Stimulated activated CD8-positive, alpha-beta memory T cell treated with anti-CD3 and anti-CD28 coated beads, Interleukin-15, amount 100 ng/mL, for 4 hours (primary cell): ENCODE measurements at regions not wholly inside any gene's neighbourhood (a gene's known extent, or its start where the extent isn't known, plus 50 kb on each side); places are given as distances from the start of the nearest gene placed in this dataset.

Experiments
- DNase-seq, 2 donors: peaks; one replicate each; pipeline ENCODE4 v3.0.0-alpha.2; 2020; ENCODE audit warnings: low read depth in 2 of 2

DNA sequence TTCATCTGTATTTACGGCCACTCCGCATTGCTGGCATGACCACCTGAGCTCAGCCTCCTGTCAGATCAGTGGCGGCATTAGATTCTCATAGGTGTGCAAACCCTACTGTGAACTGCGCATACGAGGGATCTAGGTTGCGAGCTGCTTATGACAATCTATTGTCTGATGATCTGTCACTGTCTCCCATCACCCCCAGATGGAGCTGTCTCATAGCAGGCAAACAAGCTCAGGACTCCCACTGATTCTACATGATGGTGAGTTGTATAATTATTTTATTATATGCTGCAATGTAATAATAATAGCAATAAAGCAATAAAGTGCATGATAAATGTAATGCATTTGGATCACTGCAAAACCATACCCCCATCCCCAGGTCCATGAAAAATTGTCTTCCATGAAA lies 1172.9 kb upstream of the AUTS2 start:
- DNase-seq, result no peak

DNA sequence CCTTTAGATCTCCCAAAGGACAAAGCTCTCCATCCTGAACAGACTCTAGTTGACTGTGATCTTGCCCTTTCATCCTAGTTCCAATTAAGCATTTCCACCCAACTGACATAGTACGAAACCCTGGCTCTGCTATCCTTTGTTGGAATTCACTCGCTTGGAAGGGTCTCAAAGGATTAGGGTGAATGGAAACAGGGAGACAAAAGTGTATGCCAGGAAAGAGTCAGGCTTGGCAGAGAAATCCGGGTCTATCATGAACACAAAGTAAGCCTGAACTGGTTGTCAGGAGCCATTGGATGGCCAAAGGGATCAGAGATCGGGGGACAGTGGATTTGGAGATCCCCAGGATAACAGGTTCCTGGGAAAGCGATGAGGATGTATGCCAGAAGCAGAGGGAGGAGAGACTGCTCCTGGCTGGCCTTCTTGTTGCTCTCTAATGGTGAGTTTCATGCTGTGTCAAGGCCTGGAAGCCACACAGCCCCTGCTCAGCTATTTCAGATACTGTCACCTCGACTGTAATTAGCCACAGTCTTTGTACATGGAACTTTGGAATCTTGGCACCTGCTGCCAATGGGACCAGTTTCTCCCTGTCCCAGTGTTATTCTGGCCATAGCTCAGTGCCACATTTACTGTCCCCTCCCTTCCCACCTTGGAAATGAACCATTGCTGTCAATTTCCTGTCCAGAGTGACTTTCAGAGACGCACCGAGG lies 1168.7 kb upstream of the AUTS2 start:
- DNase-seq, result no peak

DNA sequence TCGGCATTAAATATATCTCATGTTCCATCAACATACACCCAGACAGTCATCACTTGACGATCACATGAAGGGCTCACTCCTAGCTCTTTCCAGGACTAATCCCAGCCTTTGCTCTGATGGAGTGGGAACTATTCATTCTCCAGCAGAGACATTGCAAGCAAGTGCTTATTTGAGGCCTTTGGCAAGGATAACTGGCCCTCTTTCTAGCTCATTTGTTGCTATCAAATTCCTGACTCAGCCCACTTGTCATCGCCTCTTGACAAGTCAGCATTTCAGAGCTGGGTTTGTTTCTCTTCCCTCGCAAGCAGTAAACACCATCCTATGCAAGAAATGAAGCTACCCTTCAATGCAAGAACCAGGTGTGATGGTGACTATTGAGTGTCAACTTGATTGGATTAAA lies 1165.7 kb upstream of the AUTS2 start:
- DNase-seq, result no peak

DNA sequence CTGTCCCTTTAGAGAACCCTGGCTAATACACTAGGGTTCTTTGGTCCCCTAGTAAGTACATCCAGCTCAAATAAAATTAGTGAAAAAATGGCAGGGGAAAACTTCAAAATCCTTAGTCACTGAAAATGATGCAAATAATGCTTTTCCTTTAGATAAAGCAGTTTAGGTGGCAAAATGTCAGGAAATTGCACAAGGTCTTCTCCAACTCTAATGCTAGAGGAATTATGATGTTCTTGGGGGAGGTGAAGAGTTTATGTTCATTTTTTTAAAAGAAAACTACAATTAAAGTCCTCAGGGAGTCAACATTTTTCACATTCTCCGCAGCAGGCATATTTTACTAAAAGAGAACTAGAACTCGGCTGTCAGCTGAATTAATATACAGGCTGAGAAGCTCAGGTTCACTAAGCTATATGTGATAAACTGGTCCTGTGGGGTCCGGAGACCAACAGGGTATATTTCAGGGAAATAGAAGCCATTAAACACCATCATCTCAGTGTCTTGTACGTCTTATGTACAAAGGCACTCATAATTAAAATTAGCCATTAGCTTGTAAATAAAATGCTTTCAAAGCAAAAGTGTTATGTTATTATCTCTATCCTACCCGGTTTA lies 1164.7 kb upstream of the AUTS2 start:
- no peak for DNase-seq

DNA sequence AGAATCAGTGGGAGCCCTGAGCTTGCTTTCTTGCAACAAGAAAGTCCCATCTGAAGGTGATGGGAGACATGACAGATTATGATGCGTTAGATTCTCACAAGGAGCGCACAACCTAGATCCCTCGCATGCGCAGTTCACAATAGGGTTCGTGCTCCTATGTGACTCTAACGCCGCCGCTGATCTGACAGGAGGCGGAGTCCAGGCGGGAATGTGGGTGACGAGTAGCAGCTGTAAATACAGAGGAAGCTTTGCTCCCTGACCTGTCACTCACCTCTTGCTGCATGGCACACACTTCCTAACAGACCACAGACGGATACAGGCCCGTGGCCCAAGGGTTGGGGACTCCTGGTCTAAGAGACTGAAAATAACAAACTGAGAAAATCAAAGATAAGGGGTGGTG lies 1163.4 kb upstream of the AUTS2 start:
- DNase-seq, result no peak

DNA sequence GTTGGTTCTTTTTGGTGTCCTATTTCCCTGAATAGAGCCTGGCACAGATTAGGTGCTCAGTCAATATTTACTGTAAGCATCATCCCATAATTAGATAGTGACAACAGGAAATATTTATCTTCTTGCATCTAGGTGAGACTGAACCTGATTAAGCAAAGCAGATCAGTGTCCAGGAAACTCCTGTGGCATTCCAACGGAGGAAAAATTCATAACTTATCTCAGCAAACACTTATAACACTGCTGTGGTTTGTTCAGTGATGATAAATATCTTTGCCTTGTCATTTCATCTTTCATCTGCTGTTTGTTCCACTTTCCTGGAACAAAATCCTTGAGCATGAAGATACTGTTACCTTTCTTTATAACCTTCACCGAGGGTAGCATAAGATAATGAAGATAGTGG lies 1160.3 kb upstream of the AUTS2 start:
- no peak for DNase-seq

DNA sequence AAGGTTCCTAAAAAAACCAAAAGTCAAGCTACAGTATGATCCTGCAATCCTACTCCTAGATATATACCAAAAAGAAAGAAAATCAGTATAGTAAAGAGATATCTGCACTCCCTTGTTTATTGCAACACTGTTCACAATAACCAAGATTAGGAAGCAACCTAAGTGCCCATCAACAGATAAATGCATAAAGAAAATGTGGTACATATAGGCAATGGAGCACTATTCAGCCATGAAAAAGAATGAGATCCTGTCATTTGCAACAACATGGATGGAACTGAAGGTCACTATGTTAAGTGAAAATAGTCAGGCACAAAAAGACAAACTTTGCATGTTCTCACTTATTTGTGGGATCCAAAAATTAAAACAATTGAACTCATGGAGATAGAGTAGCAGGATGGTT lies 1159.5 kb upstream of the AUTS2 start:
- no peak for DNase-seq

DNA sequence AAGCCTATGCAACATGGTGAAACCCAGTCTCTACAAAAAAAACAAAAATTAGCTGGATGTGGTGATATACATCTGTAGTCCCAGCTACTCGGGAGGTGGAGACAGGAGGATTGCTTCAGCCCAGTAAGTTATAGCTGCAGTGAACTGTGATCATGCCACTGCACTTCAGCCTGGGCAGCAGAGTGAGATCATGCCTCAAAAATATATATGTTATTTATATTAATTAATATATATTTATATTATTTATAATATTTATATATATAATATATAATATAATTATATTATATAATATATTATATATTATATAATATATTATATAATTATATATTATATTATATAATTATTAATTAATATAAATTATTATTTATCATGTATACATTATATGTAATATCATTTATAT lies 1158.4 kb upstream of the AUTS2 start:
- no peak for DNase-seq

DNA sequence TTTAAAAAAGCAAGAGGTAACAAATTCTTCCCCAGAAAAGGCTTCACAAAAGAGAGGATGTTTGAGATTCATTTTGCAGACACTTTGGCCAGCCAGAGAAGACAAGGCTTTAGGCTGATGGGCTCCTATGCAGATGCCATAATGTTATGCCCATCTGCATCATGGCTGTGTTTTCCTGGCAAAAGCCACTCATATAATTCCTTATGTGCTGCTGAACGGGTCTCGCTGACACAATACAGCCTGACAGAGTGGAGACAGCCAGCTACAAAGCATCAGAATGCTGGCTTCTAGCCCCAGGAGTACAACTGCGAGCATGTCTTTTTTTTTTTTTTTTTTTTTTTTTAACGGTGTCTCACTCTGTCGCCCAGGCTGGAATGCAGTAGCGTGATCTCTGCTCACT lies 1157.4 kb upstream of the AUTS2 start:
- DNase-seq, result no peak

DNA sequence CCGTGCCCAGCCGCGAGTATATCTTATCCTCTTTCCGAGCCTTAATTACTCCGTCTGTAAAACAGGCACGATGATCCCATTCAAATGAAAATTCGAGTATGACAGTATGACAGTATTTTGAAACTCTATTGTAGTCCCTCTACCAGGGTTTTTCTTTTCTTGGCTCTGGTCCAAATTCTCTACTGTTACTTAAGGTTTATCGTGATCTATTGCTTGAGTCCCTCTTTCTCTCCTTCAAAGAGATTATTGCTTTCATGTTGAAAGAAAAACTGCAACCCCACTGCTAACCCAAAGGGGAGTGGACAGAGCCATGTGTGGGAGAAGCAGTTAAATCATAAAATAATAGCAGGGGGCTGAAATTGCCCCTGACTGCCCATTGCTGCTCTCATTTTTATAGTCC lies 1156.6 kb upstream of the AUTS2 start:
- DNase-seq, result no peak

DNA sequence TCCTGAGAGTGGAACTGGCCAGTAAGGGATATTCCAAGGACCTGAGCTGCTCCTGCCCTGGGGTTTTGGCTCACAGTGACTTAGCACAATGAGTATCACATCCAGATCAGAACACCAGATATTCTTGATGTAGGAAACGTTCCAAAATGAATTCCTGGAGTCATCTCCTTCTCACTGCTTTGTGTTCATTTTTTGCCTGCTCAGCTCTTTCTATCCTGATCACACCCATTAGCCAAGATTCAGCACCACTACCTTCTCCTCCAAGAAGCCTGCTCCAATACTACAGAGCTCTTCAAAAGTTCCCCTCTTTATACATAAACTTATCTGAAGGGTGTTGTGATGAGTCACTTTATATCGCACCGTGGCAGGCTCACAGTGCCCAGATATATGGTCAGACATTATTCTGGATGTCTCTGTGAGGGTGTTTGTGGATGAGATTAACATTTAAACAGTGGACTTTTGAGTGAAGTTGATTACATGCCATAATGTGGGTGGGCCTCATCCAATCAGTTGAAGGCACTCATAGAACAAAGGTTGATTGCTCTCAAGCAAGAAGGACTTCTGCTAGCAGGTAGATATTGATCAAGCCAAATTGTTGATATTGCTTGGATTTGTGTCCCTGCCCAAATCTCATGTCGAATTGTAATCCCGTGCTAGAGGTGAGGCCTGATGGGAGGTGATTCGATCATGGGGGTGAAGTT lies 1155.2 kb upstream of the AUTS2 start:
- DNase-seq, result no peak

DNA sequence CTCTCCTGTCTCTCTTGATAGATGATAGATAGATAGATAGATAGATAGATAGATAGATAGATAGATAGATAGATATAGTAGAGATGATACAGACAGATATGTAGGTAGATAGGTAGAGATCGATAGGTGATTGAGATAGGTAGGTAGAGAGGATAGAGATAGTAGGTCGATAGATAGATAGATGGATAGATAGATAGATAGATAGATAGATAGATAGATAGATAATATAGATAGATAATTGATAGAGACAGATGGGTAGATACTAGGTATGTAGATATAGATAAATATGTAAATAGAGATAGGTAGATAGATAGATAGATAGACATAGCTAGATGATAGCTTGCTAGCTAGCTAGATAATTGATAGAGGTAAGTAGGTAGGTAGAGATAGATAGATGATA lies 1154.2 kb upstream of the AUTS2 start:
- DNase-seq, result no peak

DNA sequence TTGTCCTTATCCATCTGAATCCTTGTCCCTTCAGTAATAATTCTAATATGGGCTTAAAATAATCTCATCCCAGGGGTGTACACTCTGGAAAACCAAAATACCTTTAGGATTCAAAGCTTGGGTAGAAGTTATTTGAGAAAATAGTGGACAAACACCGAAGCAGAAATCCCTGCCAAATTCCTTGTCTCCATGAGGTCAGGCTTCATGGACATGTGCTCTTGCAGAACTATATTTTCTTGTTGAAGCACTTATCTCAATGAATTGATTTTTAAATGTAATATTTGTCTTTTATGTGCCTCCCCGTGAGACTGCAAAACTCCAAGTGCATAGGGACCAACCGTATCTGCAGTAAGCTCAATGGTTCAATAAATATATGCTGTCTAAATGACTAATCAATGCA lies 1153.3 kb upstream of the AUTS2 start:
- no peak for DNase-seq

DNA sequence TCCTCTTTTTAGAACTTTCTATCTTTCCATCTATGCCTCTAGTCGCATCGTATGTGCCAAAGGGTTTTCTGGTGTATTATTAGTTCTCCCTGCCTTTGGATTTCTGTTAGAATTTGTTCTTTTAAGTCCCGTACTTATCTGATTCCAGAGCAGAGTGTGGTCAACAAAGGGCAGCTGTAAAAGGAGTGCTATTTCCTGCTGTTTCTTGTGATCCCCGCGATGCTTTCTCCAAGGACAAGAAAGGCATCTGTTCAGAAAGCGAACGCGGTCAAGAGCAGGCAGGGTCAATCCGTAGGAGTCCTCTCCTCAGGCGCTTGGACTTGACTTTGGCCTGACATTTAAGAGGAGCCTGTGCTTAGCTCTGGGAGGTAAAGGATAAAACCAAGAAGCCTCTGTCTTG lies 1152.1 kb upstream of the AUTS2 start:
- DNase-seq, result no peak

DNA sequence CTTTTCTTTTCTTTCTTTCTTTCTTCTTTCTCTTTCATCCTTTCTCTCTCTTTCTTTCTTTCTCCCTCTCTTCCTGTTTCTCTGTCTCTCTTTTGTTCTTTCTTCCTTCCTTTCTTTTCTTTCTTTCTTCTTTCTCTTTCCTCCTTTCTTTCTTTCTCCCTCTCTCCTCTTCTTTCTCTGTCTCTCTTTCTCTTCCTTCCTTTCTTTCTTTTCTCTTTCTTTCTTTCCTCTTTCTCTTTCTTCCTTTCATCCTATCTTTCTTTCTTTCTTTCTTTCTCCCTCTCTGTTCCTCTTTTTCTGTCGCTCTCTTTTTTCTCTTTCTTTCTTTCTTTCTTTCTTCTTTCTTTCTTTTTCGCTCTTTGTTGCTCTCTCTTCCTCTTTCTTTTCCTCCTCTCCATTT lies 1149.2 kb upstream of the AUTS2 start:
- DNase-seq, result no peak

DNA sequence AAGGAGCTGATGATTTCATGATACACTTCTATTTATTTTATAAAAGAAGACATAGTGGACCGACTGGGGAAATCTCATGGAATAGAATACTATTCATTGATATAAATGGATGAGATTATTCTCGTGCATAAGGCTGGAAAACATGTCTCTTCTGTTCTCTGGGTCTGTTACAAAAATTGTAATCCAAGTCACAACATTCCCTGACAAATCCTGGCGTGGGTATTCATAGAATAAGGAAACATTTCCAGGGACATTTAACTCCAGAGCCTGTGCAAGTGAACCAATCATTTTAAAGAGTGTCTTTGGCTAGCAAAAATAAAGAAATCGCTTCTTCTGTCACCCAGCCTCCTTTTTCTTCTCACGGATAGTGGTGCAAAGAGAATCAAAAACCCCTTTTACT lies 1148.5 kb upstream of the AUTS2 start:
- no peak for DNase-seq

DNA sequence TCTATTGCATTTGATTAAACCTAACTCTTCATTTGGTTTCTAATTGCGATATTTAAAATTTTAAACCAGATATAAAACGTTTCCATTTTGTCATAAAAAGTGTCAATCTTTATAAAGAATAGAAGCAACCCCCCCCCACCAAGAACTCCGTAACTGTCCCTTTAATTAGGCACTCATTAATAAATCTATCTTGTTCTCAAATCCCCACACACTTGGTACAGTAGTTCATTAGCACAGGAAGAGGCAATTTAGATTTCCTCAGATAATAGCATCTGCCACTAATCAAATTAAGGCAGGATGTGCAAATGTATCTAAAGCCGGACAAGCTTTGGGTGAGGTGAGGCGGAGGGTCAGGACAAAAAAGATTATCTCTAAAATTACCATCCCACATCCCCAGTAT lies 1143.3 kb upstream of the AUTS2 start:
- DNase-seq, result no peak

DNA sequence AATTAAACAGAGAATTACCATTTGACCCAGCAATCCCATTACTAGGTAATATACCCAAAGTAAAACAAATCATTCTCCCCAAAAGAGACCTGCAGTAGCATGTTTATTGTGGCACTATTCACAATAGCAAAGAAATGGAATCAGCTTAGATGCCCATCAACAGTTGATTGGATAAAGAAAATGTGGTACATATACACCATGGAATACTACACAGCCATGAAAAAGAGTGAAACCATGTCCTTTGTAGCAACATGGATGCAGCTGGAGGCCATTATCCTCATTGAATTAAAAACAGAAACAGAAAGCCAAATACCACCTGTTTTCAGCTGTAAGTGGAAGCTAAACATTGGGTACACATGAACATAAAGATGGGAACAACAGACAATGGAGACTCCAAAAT lies 1141.8 kb upstream of the AUTS2 start:
- DNase-seq, result no peak

DNA sequence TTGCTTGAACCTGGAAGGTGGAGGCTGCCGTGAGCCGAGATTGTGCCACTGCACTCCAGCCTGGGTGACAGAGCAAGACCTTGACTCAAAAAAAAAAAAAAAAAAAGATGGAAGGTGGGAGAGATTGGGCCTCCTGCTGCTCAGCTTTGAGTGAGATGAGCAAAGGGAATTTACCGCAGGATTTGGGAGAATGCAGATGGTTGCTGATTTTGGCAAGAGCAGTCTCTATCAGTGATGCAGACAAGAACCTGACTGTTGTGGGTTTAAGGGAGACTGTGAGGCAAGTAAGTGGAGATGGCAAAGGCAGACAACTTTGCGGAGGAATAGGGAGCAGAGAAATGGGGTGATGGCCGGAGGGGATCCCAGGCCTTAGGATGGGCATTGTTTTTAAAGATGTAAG lies 1140.8 kb upstream of the AUTS2 start:
- DNase-seq, result no peak

DNA sequence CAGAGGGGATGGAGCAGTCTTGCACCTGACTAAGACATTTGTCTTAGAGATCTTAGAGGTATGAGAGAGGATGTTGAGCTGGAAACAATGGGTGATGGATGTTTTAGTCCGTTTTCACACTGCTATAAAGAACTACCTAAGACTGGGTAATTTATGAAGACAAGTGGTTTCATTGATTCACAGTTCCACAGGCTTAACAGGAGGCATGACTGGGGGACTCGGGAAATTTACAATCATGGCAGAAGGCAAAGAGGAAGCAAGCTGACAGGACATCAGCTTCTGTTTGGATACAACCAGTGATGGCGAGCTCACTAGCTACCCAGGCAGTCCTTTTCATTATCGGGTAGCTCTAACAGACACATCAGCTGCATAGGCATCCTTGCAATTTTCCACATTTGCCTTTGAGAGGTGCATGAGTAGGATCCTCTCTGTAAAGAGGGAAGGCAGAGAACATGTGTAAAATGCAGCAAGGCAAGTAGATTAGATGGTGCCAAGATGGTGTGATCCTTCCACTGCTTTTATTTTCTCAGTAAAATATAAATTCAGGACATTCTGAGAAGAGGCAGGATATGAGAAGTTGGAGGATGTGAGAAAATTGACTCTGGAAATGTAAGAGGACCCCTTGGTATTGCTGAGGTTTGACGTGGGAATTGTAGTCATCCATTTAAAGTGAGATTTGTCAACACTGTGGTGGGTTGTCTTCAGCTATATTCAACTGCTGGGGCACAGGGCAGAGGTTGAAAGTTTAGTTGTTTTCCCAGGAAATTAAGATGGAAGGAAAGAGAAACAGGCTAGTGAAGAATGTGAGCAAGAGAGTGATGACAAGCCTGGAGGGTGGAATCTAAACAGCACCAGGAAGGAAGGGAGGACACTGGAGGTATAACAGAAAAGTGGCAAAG lies 1140.0 kb upstream of the AUTS2 start:
- no peak for DNase-seq

DNA sequence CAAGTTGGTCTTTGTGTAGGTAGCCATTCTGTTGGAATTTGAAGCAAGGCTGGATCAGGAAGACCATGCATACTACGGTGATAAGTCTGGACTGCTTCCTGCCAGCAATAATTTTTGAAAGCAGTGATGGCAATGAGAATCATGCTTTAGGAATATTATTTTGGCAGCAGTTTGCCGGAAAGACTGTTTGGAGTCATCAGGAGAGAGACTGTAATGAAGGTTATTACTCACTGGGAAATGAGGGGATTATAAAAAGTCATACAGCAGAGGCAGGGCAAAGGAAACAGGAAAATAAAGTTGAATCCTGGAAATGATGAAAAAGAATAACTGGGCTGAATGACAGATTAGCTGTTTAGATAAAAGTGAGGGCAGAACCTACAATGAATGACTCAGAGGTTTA lies 1136.8 kb upstream of the AUTS2 start:
- DNase-seq, result no peak

DNA sequence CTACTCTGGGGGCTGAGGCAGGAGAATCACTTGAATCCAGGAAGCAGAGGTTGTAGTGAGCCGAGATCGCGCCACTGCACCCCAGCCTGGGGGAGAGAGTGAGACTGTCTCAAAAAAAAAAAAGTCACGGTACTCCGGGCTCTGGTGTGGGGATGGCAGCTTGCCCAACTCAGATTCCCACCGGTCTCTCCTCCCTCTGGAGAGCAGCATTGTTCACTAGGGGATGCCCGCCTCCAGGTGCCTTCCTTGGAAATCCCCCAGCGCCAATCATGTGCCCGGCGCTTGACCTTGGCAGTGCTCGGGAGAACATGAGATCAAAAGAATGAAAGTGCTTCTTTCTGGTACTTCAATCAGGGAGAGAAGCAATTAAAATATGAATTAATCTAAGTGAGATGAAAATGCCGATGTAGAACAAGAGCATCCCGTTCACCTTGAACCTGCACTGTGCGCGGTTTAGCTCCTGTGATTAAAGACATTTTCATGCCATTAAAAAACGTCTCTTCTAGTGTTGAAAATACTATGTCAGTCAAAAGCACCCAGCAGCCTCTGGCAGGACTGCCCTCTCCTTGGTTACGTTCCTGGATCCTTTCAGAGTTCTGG lies 1127.3 kb upstream of the AUTS2 start:
- DNase-seq, result no peak
